H9 (cell line): ENCODE measurements at regions not wholly inside any gene's neighbourhood (a gene's known extent, or its start where the extent isn't known, plus 50 kb on each side); places are given as distances from the start of the nearest gene placed in this dataset.

Experiments used
- DNase-seq: peaks from one replicate; pipeline ENCODE4 v3.0.0-alpha.2; 2017
- H2AFZ ChIP-seq: one replicate; pipeline ENCODE4 v1.6.1; 2013; ENCODE audit warnings: mild to moderate bottlenecking, low read length, control low read depth, moderate library complexity
- H2AK5ac ChIP-seq: 2 replicates; pipeline ENCODE4 v1.6.1; 2013; ENCODE audit warnings: low read length, control low read depth, mixed read lengths; ENCODE audit not compliant: insufficient read length
- H2BK120ac ChIP-seq: one replicate; pipeline ENCODE4 v1.6.1; 2013; ENCODE audit warnings: low read depth, mild to moderate bottlenecking, low read length, control low read depth, inconsistent platforms; ENCODE audit not compliant: poor library complexity, severe bottlenecking
- H2BK12ac ChIP-seq: 2 replicates; pipeline ENCODE4 v1.6.1; 2013; ENCODE audit warnings: low read length, control low read depth, mixed read lengths, low read depth; ENCODE audit not compliant: insufficient read length
- H2BK15ac ChIP-seq: 2 replicates; pipeline ENCODE4 v1.6.1; 2013; ENCODE audit warnings: low read depth, low read length, control low read depth
- H2BK20ac ChIP-seq: one replicate; pipeline ENCODE4 v1.6.1; 2013; ENCODE audit warnings: low read depth, mild to moderate bottlenecking, low read length, control low read depth, inconsistent platforms; ENCODE audit not compliant: poor library complexity, severe bottlenecking
- H2BK5ac ChIP-seq: 2 replicates; pipeline ENCODE4 v1.6.1; 2013; ENCODE audit warnings: low read length, control low read depth, mixed read lengths; ENCODE audit not compliant: insufficient read length
- H3K14ac ChIP-seq: 2 replicates; pipeline ENCODE4 v1.6.1; 2013; ENCODE audit warnings: low read length, control low read depth; ENCODE audit not compliant: insufficient read depth
- H3K18ac ChIP-seq: 2 replicates; pipeline ENCODE4 v1.6.1; 2013; ENCODE audit warnings: low read depth, mild to moderate bottlenecking, mixed read lengths, low read length, control low read depth; ENCODE audit not compliant: insufficient read length
- H3K23ac ChIP-seq: 2 replicates; pipeline ENCODE4 v1.6.1; 2013; ENCODE audit warnings: low read length, control low read depth, mixed read lengths, low read depth; ENCODE audit not compliant: insufficient read length
- H3K23me2 ChIP-seq: 2 replicates; pipeline ENCODE4 v1.6.1; 2013; ENCODE audit warnings: low read depth, mild to moderate bottlenecking, mixed read lengths, low read length, control low read depth; ENCODE audit not compliant: insufficient read length, poor library complexity, severe bottlenecking
- H3K27ac ChIP-seq: 2 replicates; pipeline ENCODE4 v1.5.1; 2013; ENCODE audit warnings: low read length, control low read depth, mixed read lengths, low read depth; ENCODE audit not compliant: insufficient read length
- H3K27me3 ChIP-seq: 2 replicates; pipeline ENCODE4 v1.6.1; 2013; ENCODE audit warnings: low read length, control low read depth, inconsistent platforms; ENCODE audit not compliant: insufficient read depth
- H3K4ac ChIP-seq: 2 replicates; pipeline ENCODE4 v1.6.1; 2013; ENCODE audit warnings: low read depth, mild to moderate bottlenecking, control low read depth, inconsistent platforms, low read length, moderate library complexity
- H3K4me1 ChIP-seq: 2 replicates; pipeline ENCODE4 v1.6.1; 2013; ENCODE audit warnings: low read length, control low read depth, inconsistent platforms; ENCODE audit not compliant: insufficient read depth
- H3K4me2 ChIP-seq: 2 replicates; pipeline ENCODE4 v1.6.1; 2013; ENCODE audit warnings: low read length, control low read depth, mixed read lengths; ENCODE audit not compliant: insufficient read length, insufficient read depth
- H3K56ac ChIP-seq: 2 replicates; pipeline ENCODE4 v1.6.1; 2013; ENCODE audit warnings: low read depth, mild to moderate bottlenecking, mixed read lengths, low read length, control low read depth; ENCODE audit not compliant: insufficient read length
- H3K79me1 ChIP-seq: 2 replicates; pipeline ENCODE4 v1.6.1; 2013; ENCODE audit warnings: low read depth, mild to moderate bottlenecking, moderate library complexity, low read length, control low read depth, inconsistent platforms; ENCODE audit not compliant: insufficient read depth, poor library complexity, severe bottlenecking
- H3K79me2 ChIP-seq: 2 replicates; pipeline ENCODE4 v1.6.1; 2013; ENCODE audit warnings: low read length, control low read depth, inconsistent platforms; ENCODE audit not compliant: insufficient read depth
- H3K9ac ChIP-seq: 2 replicates; pipeline ENCODE4 v1.6.1; 2013; ENCODE audit warnings: low read length, control low read depth, mixed read lengths; ENCODE audit not compliant: insufficient read length; ENCODE audit errors: extremely low read depth
- H3K9me3 ChIP-seq: one replicate; pipeline ENCODE4 v1.6.1; 2013; ENCODE audit warnings: low read depth, low read length, inconsistent platforms; ENCODE audit not compliant: control insufficient read depth
- H3T11ph ChIP-seq: one replicate; pipeline ENCODE4 v1.6.1; 2013; ENCODE audit warnings: mild to moderate bottlenecking, low read length, control low read depth, inconsistent platforms
- H4K20me1 ChIP-seq: one replicate; pipeline ENCODE4 v1.6.1; 2013; ENCODE audit not compliant: control insufficient read depth, insufficient read length, insufficient read depth
- H4K5ac ChIP-seq: 2 replicates; pipeline ENCODE4 v1.6.1; 2013; ENCODE audit warnings: low read depth, mild to moderate bottlenecking, mixed read lengths, low read length, control low read depth; ENCODE audit not compliant: insufficient read length
- H4K8ac ChIP-seq: replicated peaks from 2 replicates; pipeline ENCODE4 v1.6.1; 2013; ENCODE audit warnings: low read length, control low read depth, mixed read lengths, low read depth; ENCODE audit not compliant: insufficient read length
- H4K91ac ChIP-seq: 2 replicates; pipeline ENCODE4 v1.6.1; 2013; ENCODE audit warnings: low read depth, mild to moderate bottlenecking, moderate library complexity, mixed read lengths, low read length, control low read depth; ENCODE audit not compliant: insufficient read length
- H3K27ac Mint-ChIP-seq, 3 experiments: 2 replicates in 2 of 3; 3 replicates in 1 of 3; pipeline ENCODE4 v1.8.0; 2020 to 2021; ENCODE audit warnings: mixed read lengths in 3 of 3, mild to moderate bottlenecking in 1 of 3, moderate library complexity in 1 of 3
- H3K27me3 Mint-ChIP-seq: 2 replicates; pipeline ENCODE4 v1.8.0; 2021; ENCODE audit warnings: low read depth, mild to moderate bottlenecking, moderate library complexity, mixed read lengths
- H3K36me3 Mint-ChIP-seq, 3 experiments: 2 replicates in 2 of 3; 3 replicates in 1 of 3; pipeline ENCODE4 v1.8.0; 2020 to 2021; ENCODE audit warnings: low read depth in 3 of 3, mixed read lengths in 3 of 3; ENCODE audit not compliant: insufficient read depth in 1 of 3
- H3K4me1 Mint-ChIP-seq, 2 experiments: 2 replicates each; pipeline ENCODE4 v1.8.0; 2020; ENCODE audit warnings: mixed read lengths in 2 of 2
- H3K4me3 Mint-ChIP-seq, 2 experiments: 2 replicates in 1 of 2; 3 replicates in 1 of 2; pipeline ENCODE4 v1.8.0; 2020 to 2021; ENCODE audit warnings: mild to moderate bottlenecking in 2 of 2, mixed read lengths in 2 of 2, moderate library complexity in 1 of 2
- H3K9me3 Mint-ChIP-seq, 2 experiments: 2 replicates in 1 of 2; 3 replicates in 1 of 2; pipeline ENCODE4 v1.8.0; 2020; ENCODE audit warnings: mild to moderate bottlenecking in 2 of 2, mixed read lengths in 2 of 2, moderate library complexity in 1 of 2
- WGBS: extraction: QIAGEN DNeasy Blood & Tissue Kit; methylation state at CpG from one replicate; pipeline ENCODE4 v1.1.7; 2013; ENCODE audit warnings: missing lambda C conversion rate, low lambda C conversion rate, mixed read lengths; ENCODE audit not compliant: insufficient read length; ENCODE audit errors: extremely low coverage; 5-methylcytosine and 5-hydroxymethylcytosine counted together
- TF ChIP-seq, protein P1 (sequence below): fragments of 200-600 bp; sonication (generic); conservative IDR thresholded peaks from 3 replicates; pipeline ENCODE4 v1.8.0; 2021; ENCODE audit warnings: antibody characterized with exemption, mild to moderate bottlenecking

DNA sequence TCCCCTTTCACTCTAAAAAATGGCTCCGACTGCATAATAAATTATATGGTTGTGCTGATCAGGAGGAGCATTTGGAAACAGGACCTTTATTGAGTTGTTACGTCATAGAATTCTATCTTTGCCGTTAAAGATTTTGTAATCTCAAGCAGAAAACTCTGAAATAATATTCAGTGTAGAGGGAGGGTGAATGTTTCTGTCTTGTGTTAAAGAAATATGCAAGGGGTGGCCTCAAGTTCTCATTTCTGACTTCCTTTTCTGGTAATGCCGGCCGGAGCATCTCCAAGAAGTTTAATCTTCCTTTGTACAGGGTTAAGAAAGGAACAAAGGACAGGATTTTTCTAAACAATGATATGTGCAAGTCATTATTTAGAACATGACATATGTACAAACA, 165.1 kb downstream of the SLC38A4 start:
- TF ChIP-seq, protein P1, sequence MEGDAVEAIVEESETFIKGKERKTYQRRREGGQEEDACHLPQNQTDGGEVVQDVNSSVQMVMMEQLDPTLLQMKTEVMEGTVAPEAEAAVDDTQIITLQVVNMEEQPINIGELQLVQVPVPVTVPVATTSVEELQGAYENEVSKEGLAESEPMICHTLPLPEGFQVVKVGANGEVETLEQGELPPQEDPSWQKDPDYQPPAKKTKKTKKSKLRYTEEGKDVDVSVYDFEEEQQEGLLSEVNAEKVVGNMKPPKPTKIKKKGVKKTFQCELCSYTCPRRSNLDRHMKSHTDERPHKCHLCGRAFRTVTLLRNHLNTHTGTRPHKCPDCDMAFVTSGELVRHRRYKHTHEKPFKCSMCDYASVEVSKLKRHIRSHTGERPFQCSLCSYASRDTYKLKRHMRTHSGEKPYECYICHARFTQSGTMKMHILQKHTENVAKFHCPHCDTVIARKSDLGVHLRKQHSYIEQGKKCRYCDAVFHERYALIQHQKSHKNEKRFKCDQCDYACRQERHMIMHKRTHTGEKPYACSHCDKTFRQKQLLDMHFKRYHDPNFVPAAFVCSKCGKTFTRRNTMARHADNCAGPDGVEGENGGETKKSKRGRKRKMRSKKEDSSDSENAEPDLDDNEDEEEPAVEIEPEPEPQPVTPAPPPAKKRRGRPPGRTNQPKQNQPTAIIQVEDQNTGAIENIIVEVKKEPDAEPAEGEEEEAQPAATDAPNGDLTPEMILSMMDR, result no peak

More for the DNA sequence above, 165.1 kb downstream of the SLC38A4 start:
- H3K56ac ChIP-seq, result no peak overlapping the region
- H3K9ac ChIP-seq, result no peak overlapping the region
- no peaks in the 10 kb centered on the region for H3K23me2 ChIP-seq
- no peaks in the 10 kb centered on the region for H3K79me2 ChIP-seq
- no peak overlapping the region for H2BK12ac ChIP-seq
- H4K5ac ChIP-seq, result no peak overlapping the region
- DNase-seq, result no peak
- H2AFZ ChIP-seq, result no peak overlapping the region
- H3K27ac ChIP-seq, result no peak overlapping the region
- no CpG with 5 or more reads among the region's 5 CpGs for WGBS
- no peak overlapping the region for H2BK20ac ChIP-seq
- H3K23ac ChIP-seq, result no peak overlapping the region
- no peaks in the 10 kb centered on the region for H3K9me3 Mint-ChIP-seq
- H4K8ac ChIP-seq, result no peak overlapping the region
- no peak overlapping the region for H2BK15ac ChIP-seq
- H3K79me1 ChIP-seq, result no peaks in the 10 kb centered on the region
- no peak overlapping the region for H2BK120ac ChIP-seq
- no peak overlapping the region for H2AK5ac ChIP-seq
- H3K9me3 ChIP-seq, result no peaks in the 10 kb centered on the region
- no peak overlapping the region for H3K4ac ChIP-seq
- peak overlapping the region in 1 of 3 experiments; percentile 83; a peak in 1 of 7 replicates for H3K27ac Mint-ChIP-seq
- no peak overlapping the region for H3K14ac ChIP-seq
- no peak overlapping the region for H3T11ph ChIP-seq
- no peak overlapping the region for H3K4me3 Mint-ChIP-seq
- peaks cover 28 to 41% of the 10 kb centered on the region in 2 experiments for H3K4me1 Mint-ChIP-seq
- no peak overlapping the region for H2BK5ac ChIP-seq
- no peaks in the 10 kb centered on the region for H3K27me3 Mint-ChIP-seq
- H3K4me1 ChIP-seq, result peaks cover 5% of the 10 kb centered on the region; the same call in 1 of the 2 replicates
- H3K36me3 Mint-ChIP-seq, result no peaks in the 10 kb centered on the region
- no peak overlapping the region for H4K91ac ChIP-seq
- no peaks in the 10 kb centered on the region for H4K20me1 ChIP-seq
- H3K18ac ChIP-seq, result no peak overlapping the region
- no peak overlapping the region for H3K4me2 ChIP-seq
- no peaks in the 10 kb centered on the region for H3K27me3 ChIP-seq
